NCI-H69 (cell line): ENCODE measurements at regions not wholly inside any gene's neighbourhood (a gene's known extent, or its start where the extent isn't known, plus 50 kb on each side); places are given as distances from the start of the nearest gene placed in this dataset.
"Not testable (repeated sequence)": the region's sequence is repeated elsewhere in the genome, so short reads cannot be mapped to it uniquely, and the experiment has no call there.

ENCODE experiments used
- DNase-seq: peaks from one replicate; lab custom pipeline; 2025; lab: John Stamatoyannopoulos, UW

- DNase-seq, result no peak
Observed at GRCh38 chr17:37828651-37829124, 83.8 kb upstream of the HNF1B start.

GRCh38 chr17:37827905-37828650 lies 83.2 kb upstream of the HNF1B start:
- no peak for DNase-seq

- DNase-seq, result peak; percentile 7
Observed at GRCh38 chr17:37826497-37827430, 81.9 kb upstream of the HNF1B start.

GRCh38 chr17:37825851-37826250 lies 81.0 kb upstream of the HNF1B start:
- no peak for DNase-seq

- DNase-seq, result no peak
Observed at GRCh38 chr17:37824534-37825485, 80.0 kb upstream of the HNF1B start.

- DNase-seq, result no peak
Observed at GRCh38 chr17:37823996-37824395, 79.1 kb upstream of the HNF1B start.

- no peak for DNase-seq
Observed at GRCh38 chr17:37820995-37821713, 76.3 kb upstream of the HNF1B start.

- no peak for DNase-seq
Observed at GRCh38 chr17:37820313-37820994, 75.6 kb upstream of the HNF1B start.

GRCh38 chr17:37818689-37819088 lies 73.8 kb upstream of the HNF1B start:
- DNase-seq, result peak; percentile 13

GRCh38 chr17:37816950-37817349 lies 72.1 kb upstream of the HNF1B start:
- DNase-seq, result peak; percentile 5

GRCh38 chr17:37815536-37815935 lies 70.7 kb upstream of the HNF1B start:
- no peak for DNase-seq

GRCh38 chr17:37813751-37814150 lies 68.9 kb upstream of the HNF1B start:
- no peak for DNase-seq

- DNase-seq, result not testable (repeated sequence)
Observed at GRCh38 chr17:37808846-37809245, 64.0 kb upstream of the HNF1B start.

- DNase-seq, result no peak
Observed at GRCh38 chr17:37802712-37803416, 58.0 kb upstream of the HNF1B start.

- no peak for DNase-seq
Observed at GRCh38 chr17:37802061-37802595, 57.3 kb upstream of the HNF1B start.

GRCh38 chr17:37801171-37801570 lies 56.3 kb upstream of the HNF1B start:
- DNase-seq, result no peak

GRCh38 chr17:37797206-37797605 lies 52.3 kb upstream of the HNF1B start:
- no peak for DNase-seq

- DNase-seq, result no peak
Observed at GRCh38 chr17:37796076-37796475, 51.2 kb upstream of the HNF1B start.
